ENCODE measurements at regions not wholly inside any gene's neighbourhood (a gene's known extent, or its start where the extent isn't known, plus 50 kb on each side); places are given as distances from the start of the nearest gene placed in this dataset.

DNA sequence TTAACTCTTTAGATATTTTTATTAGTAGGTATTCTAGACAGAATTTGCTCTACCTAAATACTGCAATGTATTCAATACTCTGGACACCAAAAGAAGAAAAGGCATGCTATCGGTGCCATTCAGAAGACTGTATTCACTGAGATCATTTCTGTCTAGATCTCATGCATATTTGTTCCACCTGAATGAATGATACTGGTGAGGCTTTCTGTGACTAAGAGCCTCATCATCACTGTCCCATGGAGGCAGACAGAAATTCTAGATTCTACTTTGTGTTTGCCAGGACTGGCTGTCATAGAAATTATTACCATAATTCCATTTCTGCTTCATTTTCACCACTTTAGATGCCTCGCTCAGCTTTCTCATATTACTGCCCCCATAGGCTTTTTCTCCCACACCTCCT lies 340.7 kb downstream of the MBD2 start:
- no peak for ATAC-seq
- intact Hi-C loops (cut with DNase I), result no loop called here
- Histone ChIP-seq H3K4me3 (no peak overlapping the region), H3K4me1 (no peaks in the 10 kb centered on the region), H3K36me3 (no peaks in the 10 kb centered on the region), H3K9me3 (no peaks in the 10 kb centered on the region), H3K27ac (no peak overlapping the region), H3K27me3 (ENCODE audit: low read depth) (no peaks in the 10 kb centered on the region)
- TF ChIP-seq, protein P1, sequence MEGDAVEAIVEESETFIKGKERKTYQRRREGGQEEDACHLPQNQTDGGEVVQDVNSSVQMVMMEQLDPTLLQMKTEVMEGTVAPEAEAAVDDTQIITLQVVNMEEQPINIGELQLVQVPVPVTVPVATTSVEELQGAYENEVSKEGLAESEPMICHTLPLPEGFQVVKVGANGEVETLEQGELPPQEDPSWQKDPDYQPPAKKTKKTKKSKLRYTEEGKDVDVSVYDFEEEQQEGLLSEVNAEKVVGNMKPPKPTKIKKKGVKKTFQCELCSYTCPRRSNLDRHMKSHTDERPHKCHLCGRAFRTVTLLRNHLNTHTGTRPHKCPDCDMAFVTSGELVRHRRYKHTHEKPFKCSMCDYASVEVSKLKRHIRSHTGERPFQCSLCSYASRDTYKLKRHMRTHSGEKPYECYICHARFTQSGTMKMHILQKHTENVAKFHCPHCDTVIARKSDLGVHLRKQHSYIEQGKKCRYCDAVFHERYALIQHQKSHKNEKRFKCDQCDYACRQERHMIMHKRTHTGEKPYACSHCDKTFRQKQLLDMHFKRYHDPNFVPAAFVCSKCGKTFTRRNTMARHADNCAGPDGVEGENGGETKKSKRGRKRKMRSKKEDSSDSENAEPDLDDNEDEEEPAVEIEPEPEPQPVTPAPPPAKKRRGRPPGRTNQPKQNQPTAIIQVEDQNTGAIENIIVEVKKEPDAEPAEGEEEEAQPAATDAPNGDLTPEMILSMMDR (IDR thresholded peaks at IDR 0.05), result no peak
- DNase-seq, result no peak

DNA sequence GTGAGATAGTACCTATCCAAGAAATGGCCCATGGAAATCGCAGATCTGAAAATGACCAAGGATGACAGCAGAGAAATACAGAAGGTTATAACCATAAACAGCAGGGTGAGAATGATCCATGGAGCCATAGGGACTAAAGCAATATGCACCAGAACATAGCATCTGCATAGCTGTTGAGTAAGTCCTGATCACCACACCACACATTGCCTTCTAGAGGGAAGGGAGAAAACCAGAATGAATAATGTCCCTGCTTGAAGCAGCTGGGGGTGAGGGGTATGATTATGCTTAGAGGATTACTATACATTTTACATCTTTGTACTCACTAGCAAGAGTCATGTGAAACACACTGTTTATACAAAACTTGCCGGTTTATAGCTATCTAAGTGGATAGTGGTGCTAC lies 350.4 kb downstream of the MBD2 start:
- H3K27ac ChIP-seq, result no peak overlapping the region
- DNase-seq (no peak), ATAC-seq (no peak)
- intact Hi-C loops (cut with DNase I), result no loop called here
- TF ChIP-seq, protein P1 (IDR thresholded peaks at IDR 0.05), result no peak
- no peaks in the 10 kb centered on the region for H3K9me3 ChIP-seq
- H3K27me3 ChIP-seq (ENCODE audit: low read depth), result no peaks in the 10 kb centered on the region
- no peaks in the 10 kb centered on the region for H3K36me3 ChIP-seq
- H3K4me1 ChIP-seq, result no peaks in the 10 kb centered on the region
- no peak overlapping the region for H3K4me3 ChIP-seq

DNA sequence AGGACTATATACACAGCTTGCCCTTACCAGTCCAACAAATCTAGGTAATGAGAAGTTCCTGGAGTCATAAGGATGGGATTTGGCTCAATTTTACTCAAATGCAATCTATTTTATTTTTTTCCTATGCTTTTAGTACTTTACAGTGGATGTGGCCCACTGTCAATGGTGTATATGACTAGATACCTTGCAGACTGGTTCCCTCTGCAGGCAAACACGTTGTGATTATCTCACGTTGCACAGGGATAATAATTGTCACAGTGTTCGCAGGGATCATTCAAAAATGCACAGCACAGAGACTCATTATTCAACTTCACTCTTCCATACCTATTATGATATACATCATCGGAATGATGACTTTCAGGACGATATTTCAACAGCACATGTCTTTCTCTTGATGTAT lies 359.7 kb downstream of the MBD2 start:
- no peaks in the 10 kb centered on the region for H3K36me3 ChIP-seq
- H3K27me3 ChIP-seq (ENCODE audit: low read depth), result no peaks in the 10 kb centered on the region
- H3K9me3 ChIP-seq, result no peaks in the 10 kb centered on the region
- no peak overlapping the region for H3K4me3 ChIP-seq
- TF ChIP-seq, protein P1 (IDR thresholded peaks at IDR 0.05), result no peak
- no peaks in the 10 kb centered on the region for H3K4me1 ChIP-seq
- DNase-seq (no peak), ATAC-seq (no peak)
- H3K27ac ChIP-seq, result no peak overlapping the region
- intact Hi-C loops (cut with DNase I), result no loop called here

DNA sequence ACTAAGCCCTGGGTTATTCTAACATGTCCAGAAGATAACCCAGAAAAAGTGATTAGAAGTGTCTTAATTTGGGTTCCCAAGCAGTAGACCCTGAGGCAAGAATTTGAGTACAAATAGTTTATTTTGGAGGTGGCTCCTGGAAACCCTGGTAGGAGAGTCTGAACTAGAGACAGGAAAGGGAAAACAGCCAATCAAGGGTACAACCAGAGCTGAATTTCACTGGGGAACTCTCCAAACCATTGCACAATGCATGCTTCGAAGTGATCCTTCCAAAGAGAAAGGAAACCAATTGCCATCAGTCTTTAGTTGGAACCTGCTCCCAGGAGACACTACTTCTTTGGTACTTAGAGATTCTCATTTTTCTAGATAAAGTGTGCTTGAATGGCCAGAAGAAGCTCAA lies 361.5 kb downstream of the MBD2 start:
- Histone ChIP-seq H3K36me3 (no peaks in the 10 kb centered on the region), H3K27me3 (ENCODE audit: low read depth) (no peaks in the 10 kb centered on the region), H3K4me3 (no peak overlapping the region), H3K4me1 (no peaks in the 10 kb centered on the region), H3K27ac (no peak overlapping the region), H3K9me3 (no peaks in the 10 kb centered on the region)
- intact Hi-C loops (cut with DNase I), result no loop called here
- TF ChIP-seq, protein P1 (IDR thresholded peaks at IDR 0.05), result no peak
- no peak for DNase-seq
- no peak for ATAC-seq

DNA sequence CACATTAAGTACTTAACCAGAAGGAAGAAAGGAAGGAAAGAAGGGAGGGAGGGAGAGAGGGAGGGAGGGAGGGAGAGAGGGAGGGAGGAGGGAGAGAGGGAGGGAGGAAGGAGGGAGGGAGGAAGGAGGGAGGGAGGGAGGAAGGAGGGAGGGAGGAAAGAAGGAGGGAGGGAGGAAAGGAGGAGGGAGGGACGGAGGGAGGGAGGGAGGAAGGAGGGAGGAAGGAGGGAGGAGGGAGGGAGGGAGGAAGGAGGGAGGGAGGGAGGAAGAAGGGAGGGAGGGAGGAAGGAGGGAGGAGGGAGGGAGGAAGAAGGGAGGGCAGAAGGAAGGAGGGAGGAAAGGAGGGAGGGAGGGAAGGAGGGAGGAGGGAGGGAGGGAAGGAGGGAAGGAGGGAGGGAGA lies 363.3 kb downstream of the MBD2 start:
- intact Hi-C loops (cut with DNase I), result no loop called here
- ATAC-seq (no peak), DNase-seq (no peak)
- H3K4me1 ChIP-seq, result no peaks in the 10 kb centered on the region
- H3K4me3 ChIP-seq, result no peak overlapping the region
- no peaks in the 10 kb centered on the region for H3K9me3 ChIP-seq
- H3K27me3 ChIP-seq (ENCODE audit: low read depth), result no peaks in the 10 kb centered on the region
- no peaks in the 10 kb centered on the region for H3K36me3 ChIP-seq
- H3K27ac ChIP-seq, result no peak overlapping the region
- TF ChIP-seq, protein P1 (IDR thresholded peaks at IDR 0.05), result no peak

DNA sequence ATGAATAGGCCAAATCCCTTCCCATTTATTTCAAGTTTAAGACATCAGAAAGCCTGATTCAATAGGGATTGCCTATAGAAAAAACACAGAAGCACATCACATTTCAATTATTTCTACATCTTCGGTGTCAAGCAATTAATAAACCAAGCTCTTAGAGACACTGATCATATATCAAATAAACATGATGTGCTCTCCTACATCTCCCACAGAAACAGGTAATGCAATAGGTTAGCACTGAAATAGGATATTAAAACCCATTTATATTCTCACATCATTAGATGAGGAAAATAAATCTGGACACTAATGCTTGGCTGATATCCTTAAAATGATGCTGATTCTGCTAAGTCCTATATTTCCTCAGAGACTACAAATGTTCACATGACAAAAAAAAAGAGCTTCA lies 364.7 kb downstream of the MBD2 start:
- intact Hi-C loops (cut with DNase I), result no loop called here
- Histone ChIP-seq H3K4me1 (no peaks in the 10 kb centered on the region), H3K9me3 (no peaks in the 10 kb centered on the region), H3K4me3 (no peak overlapping the region), H3K27me3 (ENCODE audit: low read depth) (no peaks in the 10 kb centered on the region), H3K36me3 (no peaks in the 10 kb centered on the region), H3K27ac (no peak overlapping the region)
- DNase-seq, result no peak
- TF ChIP-seq, protein P1 (IDR thresholded peaks at IDR 0.05), result no peak
- ATAC-seq, result no peak
